GM12878 (cell line): ENCODE measurements at regions not wholly inside any gene's neighbourhood (a gene's known extent, or its start where the extent isn't known, plus 50 kb on each side); places are given as distances from the start of the nearest gene placed in this dataset.
"Not testable (repeated sequence)": the region's sequence is repeated elsewhere in the genome, so short reads cannot be mapped to it uniquely, and the experiment has no call there.

Experiments used
- ATAC-seq: fragments of 200-7000 bp; cut with Tn5 transposase; 3 replicates; pipeline ENCODE4 v1.9.1; 2020; ENCODE audit warnings: mild to moderate bottlenecking, moderate library complexity
- BruUV-seq: library from RNA; stranded (reverse); fragments of 400-500 nt; replicated peaks from 2 replicates; lab custom pipeline; 2021; lab: Mats Ljungman, UMichigan
- CTCF ChIA-PET: fragments of 300-600 bp; sonication (Branson Sonifier 250); formaldehyde crosslinking; extraction: SDS; loops from one replicate; lab custom pipeline; 2021; ENCODE audit warnings: inconsistent platforms; lab: Yijun Ruan, JAX
- POLR2A ChIA-PET: fragments of 350-600 bp; formaldehyde crosslinking; extraction: SDS; loops from one replicate; lab custom pipeline; 2021; ENCODE audit warnings: inconsistent platforms; lab: Charles Lee
- RAD21 ChIA-PET: fragments of 300-600 bp; sonication (Branson Sonifier 250); formaldehyde crosslinking; loops from one replicate; lab custom pipeline; 2023; ENCODE audit warnings: antibody characterized with exemption; ENCODE audit not compliant: unreplicated experiment; lab: Charles Lee
- SMC1A ChIA-PET: fragments of 300-600 bp; sonication (Branson Sonifier 250); formaldehyde crosslinking; loops from one replicate; lab custom pipeline; 2023; ENCODE audit not compliant: unreplicated experiment, uncharacterized antibody; lab: Charles Lee
- DNase-seq: peaks from one replicate; pipeline ENCODE4 v3.0.0-alpha.2; 2011; ENCODE audit warnings: low read depth, low spot score
- FAIRE-seq: peaks from 3 replicates; lab custom pipeline; 2011; peaks lifted over from hg19 to GRCh38; lab: Jason Lieb, UNC
- H2AFZ ChIP-seq: 2 replicates; pipeline ENCODE4 v1.6.0; 2011; ENCODE audit warnings: low read depth, low read length, control low read depth; ENCODE audit not compliant: control insufficient read depth
- H3K27ac ChIP-seq: 2 replicates; pipeline ENCODE4 v1.5.1; 2011; ENCODE audit warnings: control low read depth; ENCODE audit not compliant: control insufficient read depth, insufficient read depth
- H3K27me3 ChIP-seq, 2 experiments: replicated peaks in 1 of 2; 2 replicates each; pipeline versions ENCODE4 v1.6.0 to v1.6.1; 2011; ENCODE audit warnings: low read length in 1 of 2; ENCODE audit not compliant: control insufficient read depth in 2 of 2, insufficient read depth in 2 of 2
- H3K36me3 ChIP-seq, 2 experiments: 2 replicates each; pipeline ENCODE4 v1.5.1; 2011; ENCODE audit warnings: low read length in 1 of 2; ENCODE audit not compliant: control insufficient read depth in 2 of 2, insufficient read depth in 2 of 2
- H3K4me1 ChIP-seq: 2 replicates; pipeline ENCODE4 v1.6.1; 2011; ENCODE audit warnings: mild to moderate bottlenecking, low read length, moderate library complexity, mixed read lengths; ENCODE audit not compliant: control insufficient read depth, insufficient read depth
- H3K4me2 ChIP-seq: 2 replicates; pipeline ENCODE4 v1.6.0; 2011; ENCODE audit warnings: control low read depth; ENCODE audit not compliant: control insufficient read depth, insufficient read depth
- H3K4me3 ChIP-seq: fragments of 200-600 bp; sonication (generic); 2 replicates; pipeline ENCODE4 v1.5.1; 2016
- H3K79me2 ChIP-seq: 2 replicates; pipeline ENCODE4 v1.6.0; 2011; ENCODE audit warnings: low read length; ENCODE audit not compliant: control insufficient read depth, insufficient read depth
- H3K9ac ChIP-seq: 2 replicates; pipeline ENCODE4 v1.8.0; 2011; ENCODE audit warnings: low read length, control low read depth, mixed read lengths; ENCODE audit not compliant: control insufficient read depth, insufficient read depth
- H3K9me3 ChIP-seq: replicated peaks from 3 replicates; pipeline ENCODE4 v1.5.1; 2011; ENCODE audit warnings: mild to moderate bottlenecking, low read length; ENCODE audit not compliant: control insufficient read depth, insufficient read depth
- H4K20me1 ChIP-seq: 2 replicates; pipeline ENCODE4 v1.6.0; 2011; ENCODE audit not compliant: control insufficient read depth, insufficient read depth
- BHLHE40 ChIP-seq, 2 experiments: fragments of 450-650 bp in 1 of 2; IDR thresholded peaks; 2 replicates each; pipeline ENCODE4 v1.6.1; 2011 to 2017; ENCODE audit warnings: low read depth in 2 of 2, borderline replicate concordance in 1 of 2, improper control_type of control experiment in 1 of 2, low read length in 1 of 2, mild to moderate bottlenecking in 1 of 2
- CHD1 ChIP-seq: IDR thresholded peaks from 2 replicates; pipeline ENCODE4 v1.6.1; 2012; ENCODE audit warnings: low read depth, low read length, improper control_type of control experiment
- CHD4 ChIP-seq: fragments of 200-600 bp; sonication (generic); IDR thresholded peaks from 2 replicates; pipeline ENCODE4 v1.6.1; 2016; ENCODE audit warnings: mild to moderate bottlenecking
- POU2F2 ChIP-seq: IDR thresholded peaks from 3 replicates; pipeline ENCODE4 v1.6.1; 2011; ENCODE audit warnings: low read depth, mild to moderate bottlenecking, low read length, borderline replicate concordance
- YY1 ChIP-seq: IDR thresholded peaks from 2 replicates; pipeline ENCODE4 v1.6.1; 2011; ENCODE audit warnings: low read depth, mild to moderate bottlenecking, low read length
- ZZZ3 ChIP-seq: IDR thresholded peaks from 2 replicates; pipeline ENCODE4 v1.6.1; 2011; ENCODE audit warnings: low read depth; ENCODE audit not compliant: control insufficient read depth, insufficient read length
- whole genome bisulfite sequencing: methylation state at CpG from one replicate; pipeline ENCODE4 v1.1.6; 2016; ENCODE audit warnings: low lambda C conversion rate; ENCODE audit not compliant: insufficient replicate concordance, insufficient coverage; ENCODE audit errors: missing lambda C conversion rate; 5-methylcytosine and 5-hydroxymethylcytosine counted together
- in situ Hi-C: fragments of 300-500 bp; cut with MboI; formaldehyde crosslinking; loops from 9 replicates; pipeline ENCODE4 v1.14.3; 2018; ENCODE audit warnings: mixed read lengths
- intact Hi-C: fragments of 100-400 bp; cut with micrococcal nuclease; formaldehyde crosslinking; loops from one replicate; pipeline ENCODE4 v1.14.2; 2022; ENCODE audit not compliant: unreplicated experiment
- TF ChIP-seq, protein P1 (sequence below): IDR thresholded peaks from 2 replicates; pipeline ENCODE4 v1.6.1; 2012; ENCODE audit warnings: low read length, inconsistent platforms
- TF ChIP-seq, protein P2 (sequence below): fragments of 450-650 bp; IDR thresholded peaks from 2 replicates; pipeline ENCODE4 v1.6.1; 2016; ENCODE audit warnings: mild to moderate bottlenecking, moderate library complexity, borderline replicate concordance

GRCh38 chr12:116380108-116380507, 102.6 kb upstream of the MED13L start:
- Histone ChIP-seq H3K27ac (no peak overlapping the region), H3K4me3 (no peak overlapping the region), H3K36me3 (no peaks in the 10 kb centered on the region), H3K79me2 (no peaks in the 10 kb centered on the region), H3K9ac (no peak overlapping the region), H3K27me3 (peaks cover 0 to 5% of the 10 kb centered on the region in 2 experiments; a peak in 1 of 4 replicates), H3K4me1 (peaks cover 4% of the 10 kb centered on the region), H3K4me2 (no peak overlapping the region), H3K9me3 (no peaks in the 10 kb centered on the region; the same call in 2 of the 3 replicates), H2AFZ (no peak overlapping the region), H4K20me1 (no peaks in the 10 kb centered on the region)
- RAD21 ChIA-PET: no interaction called here
- FAIRE-seq (no peak), ATAC-seq (no peak), DNase-seq (no peak)
- TF ChIP-seq POU2F2 (no peak), CHD1 (no peak), YY1 (no peak), BHLHE40 (IDR thresholded peaks at IDR 0.05; ENCODE audit: borderline replicate concordance in 1 of 2, low read depth in 2 of 2, low read length in 1 of 2) (no peak), CHD4 (no peak), ZZZ3 (no peak)
- TF ChIP-seq, protein P1, sequence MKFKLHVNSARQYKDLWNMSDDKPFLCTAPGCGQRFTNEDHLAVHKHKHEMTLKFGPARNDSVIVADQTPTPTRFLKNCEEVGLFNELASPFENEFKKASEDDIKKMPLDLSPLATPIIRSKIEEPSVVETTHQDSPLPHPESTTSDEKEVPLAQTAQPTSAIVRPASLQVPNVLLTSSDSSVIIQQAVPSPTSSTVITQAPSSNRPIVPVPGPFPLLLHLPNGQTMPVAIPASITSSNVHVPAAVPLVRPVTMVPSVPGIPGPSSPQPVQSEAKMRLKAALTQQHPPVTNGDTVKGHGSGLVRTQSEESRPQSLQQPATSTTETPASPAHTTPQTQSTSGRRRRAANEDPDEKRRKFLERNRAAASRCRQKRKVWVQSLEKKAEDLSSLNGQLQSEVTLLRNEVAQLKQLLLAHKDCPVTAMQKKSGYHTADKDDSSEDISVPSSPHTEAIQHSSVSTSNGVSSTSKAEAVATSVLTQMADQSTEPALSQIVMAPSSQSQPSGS: no peak
- CTCF ChIA-PET: no interaction called here
- 68% methylated on average over 4 of the region's 4 CpGs for WGBS
- POLR2A ChIA-PET: no interaction called here
- BruUV-seq: no TSS peak
- in situ Hi-C loops: no loop called here
- SMC1A ChIA-PET: no interaction called here
- intact Hi-C loops: no loop called here

- H3K27me3 ChIP-seq, intact Hi-C loops, H4K20me1 ChIP-seq, H3K9ac ChIP-seq, H3K9me3 ChIP-seq, in situ Hi-C loops, POLR2A ChIA-PET, H3K36me3 ChIP-seq, H3K79me2 ChIP-seq, H3K4me1 ChIP-seq, BruUV-seq, RAD21 ChIA-PET, H3K4me3 ChIP-seq, H3K4me2 ChIP-seq, H2AFZ ChIP-seq, FAIRE-seq, SMC1A ChIA-PET, DNase-seq, ATAC-seq, CTCF ChIA-PET, H3K27ac ChIP-seq: not testable (repeated sequence)
- TF ChIP-seq, protein P2, sequence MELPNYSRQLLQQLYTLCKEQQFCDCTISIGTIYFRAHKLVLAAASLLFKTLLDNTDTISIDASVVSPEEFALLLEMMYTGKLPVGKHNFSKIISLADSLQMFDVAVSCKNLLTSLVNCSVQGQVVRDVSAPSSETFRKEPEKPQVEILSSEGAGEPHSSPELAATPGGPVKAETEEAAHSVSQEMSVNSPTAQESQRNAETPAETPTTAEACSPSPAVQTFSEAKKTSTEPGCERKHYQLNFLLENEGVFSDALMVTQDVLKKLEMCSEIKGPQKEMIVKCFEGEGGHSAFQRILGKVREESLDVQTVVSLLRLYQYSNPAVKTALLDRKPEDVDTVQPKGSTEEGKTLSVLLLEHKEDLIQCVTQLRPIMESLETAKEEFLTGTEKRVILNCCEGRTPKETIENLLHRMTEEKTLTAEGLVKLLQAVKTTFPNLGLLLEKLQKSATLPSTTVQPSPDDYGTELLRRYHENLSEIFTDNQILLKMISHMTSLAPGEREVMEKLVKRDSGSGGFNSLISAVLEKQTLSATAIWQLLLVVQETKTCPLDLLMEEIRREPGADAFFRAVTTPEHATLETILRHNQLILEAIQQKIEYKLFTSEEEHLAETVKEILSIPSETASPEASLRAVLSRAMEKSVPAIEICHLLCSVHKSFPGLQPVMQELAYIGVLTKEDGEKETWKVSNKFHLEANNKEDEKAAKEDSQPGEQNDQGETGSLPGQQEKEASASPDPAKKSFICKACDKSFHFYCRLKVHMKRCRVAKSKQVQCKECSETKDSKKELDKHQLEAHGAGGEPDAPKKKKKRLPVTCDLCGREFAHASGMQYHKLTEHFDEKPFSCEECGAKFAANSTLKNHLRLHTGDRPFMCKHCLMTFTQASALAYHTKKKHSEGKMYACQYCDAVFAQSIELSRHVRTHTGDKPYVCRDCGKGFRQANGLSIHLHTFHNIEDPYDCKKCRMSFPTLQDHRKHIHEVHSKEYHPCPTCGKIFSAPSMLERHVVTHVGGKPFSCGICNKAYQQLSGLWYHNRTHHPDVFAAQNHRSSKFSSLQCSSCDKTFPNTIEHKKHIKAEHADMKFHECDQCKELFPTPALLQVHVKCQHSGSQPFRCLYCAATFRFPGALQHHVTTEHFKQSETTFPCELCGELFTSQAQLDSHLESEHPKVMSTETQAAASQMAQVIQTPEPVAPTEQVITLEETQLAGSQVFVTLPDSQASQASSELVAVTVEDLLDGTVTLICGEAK: peak; percentile 72
- 100% methylated on average over 1 of the region's 1 CpG for WGBS
Observed at GRCh38 chr12:116380740-116381139, 103.2 kb upstream of the MED13L start.
